ENCODE measurements at regions not wholly inside any gene's neighbourhood (a gene's known extent, or its start where the extent isn't known, plus 50 kb on each side); places are given as distances from the start of the nearest gene placed in this dataset.

GRCh38 chr3:76788206-76788605, 251.7 kb upstream of the ROBO2 start:
- TF ChIP-seq EP300 (IDR thresholded peaks at IDR 0.05; ENCODE audit: borderline replicate concordance) (no peak), CEBPB (IDR thresholded peaks at IDR 0.05) (no peak), REST (IDR thresholded peaks at IDR 0.05; ENCODE audit: low read depth) (no peak)
